ENCODE measurements at regions not wholly inside any gene's neighbourhood (a gene's known extent, or its start where the extent isn't known, plus 50 kb on each side); places are given as distances from the start of the nearest gene placed in this dataset.

DNA sequence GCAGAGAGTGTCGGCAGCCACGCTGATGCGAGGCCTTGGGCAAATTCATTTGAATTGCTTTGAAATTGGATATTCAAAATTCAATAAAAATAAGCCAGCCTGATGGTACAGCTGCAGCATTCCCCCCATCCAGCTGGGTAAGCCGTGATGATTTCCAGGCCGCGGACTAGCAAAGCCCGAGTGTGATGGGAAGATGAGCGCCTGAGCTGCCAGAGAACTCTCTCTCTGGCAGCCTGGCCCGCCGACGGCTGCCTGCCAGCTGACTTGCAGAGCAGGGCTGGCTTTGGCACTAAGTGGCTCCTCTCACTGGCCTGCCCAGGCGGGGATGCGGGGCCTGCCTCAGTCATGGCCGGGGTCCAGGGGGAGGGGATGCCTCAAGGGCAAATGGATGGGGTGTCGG lies 268.3 kb upstream of the WWC1 start:
- Histone ChIP-seq H3K36me3 (replicated peaks in 1 of 2; ENCODE audit: control insufficient read depth in 1 of 2, insufficient read depth in 2 of 2, low read length in 2 of 2) (no peaks in the 10 kb centered on the region), H2AFZ (ENCODE audit: low read length) (no peak overlapping the region), H3K4me3 (replicated peaks in 1 of 3; ENCODE audit: insufficient read depth in 1 of 3, low read depth in 2 of 3, low read length in 3 of 3) (no peak overlapping the region), H4K20me1 (ENCODE audit: insufficient read depth, low read length) (no peaks in the 10 kb centered on the region), H3K79me2 (ENCODE audit: insufficient read depth, low read length) (no peaks in the 10 kb centered on the region), H3K4me2 (ENCODE audit: low read depth, low read length) (no peak overlapping the region), H3K9me3 (ENCODE audit: low read length) (no peaks in the 10 kb centered on the region), H3K4me1 (ENCODE audit: insufficient read depth, low read length) (no peaks in the 10 kb centered on the region), H3K27me3 (ENCODE audit: control insufficient read depth in 1 of 2, insufficient read depth in 2 of 2, low read length in 2 of 2) (peaks cover 0 to 31% of the 10 kb centered on the region in 2 experiments; a peak in 3 of 5 replicates), H3K9ac (ENCODE audit: insufficient read depth, low read depth, low read length) (no peak overlapping the region), H3K27ac (ENCODE audit: extremely low read length, insufficient read depth, low read length) (no peak overlapping the region)
- intact Hi-C loops (cut with micrococcal nuclease; ENCODE audit: unreplicated experiment) (no loop called here), in situ Hi-C loops (cut with HindIII; ENCODE audit: extremely low pct_ligation_motif_present, low pct_unique_long_range_greater_than_20kb) (loop anchor here (10.0 kb wide), 1 partner anchor 298 kb away; no protein-coding TSS in a partner anchor)
- no peak for ATAC-seq
- 4% methylated on average over 9 of the region's 15 CpGs for WGBS (ENCODE audit: low lambda C conversion rate)
- TF ChIP-seq NR1H2 (CRISPR knock-in tag; IDR thresholded peaks at IDR 0.05; ENCODE audit: borderline replicate concordance, low read depth): no peak
- no peak for TF ChIP-seq ZNF124 (CRISPR knock-in tag; IDR thresholded peaks at IDR 0.05)
- TF ChIP-seq ZNF776 (CRISPR knock-in tag; IDR thresholded peaks at IDR 0.05): no peak
- no peak for TF ChIP-seq ZNF484 (CRISPR knock-in tag; IDR thresholded peaks at IDR 0.05; ENCODE audit: borderline replicate concordance, low read depth)
- no peak for TF ChIP-seq NCOA1 (CRISPR knock-in tag; IDR thresholded peaks at IDR 0.05)
- TF ChIP-seq ZNF274 (CRISPR knock-in tag; IDR thresholded peaks at IDR 0.05): no peak
- no peak for TF ChIP-seq HMG20A (CRISPR knock-in tag; IDR thresholded peaks at IDR 0.05; ENCODE audit: borderline replicate concordance)
- TF ChIP-seq ZSCAN30 (CRISPR knock-in tag; IDR thresholded peaks at IDR 0.05): no peak
- no peak for TF ChIP-seq ARID5B (CRISPR knock-in tag; IDR thresholded peaks at IDR 0.05)
- no peak for TF ChIP-seq ZFAT (CRISPR knock-in tag; conservative IDR thresholded peaks at IDR 0.05)
- no peak for TF ChIP-seq BHLHE40 (IDR thresholded peaks at IDR 0.05; ENCODE audit: low read length)
- no peak for TF ChIP-seq ZNF44 (CRISPR knock-in tag; IDR thresholded peaks at IDR 0.05)
- TF ChIP-seq ZNF430 (CRISPR knock-in tag; IDR thresholded peaks at IDR 0.05): no peak
- TF ChIP-seq TAF15 (IDR thresholded peaks at IDR 0.05; ENCODE audit: low read depth, low read length, poor library complexity, severe bottlenecking): no peak
- TF ChIP-seq U2AF2 (IDR thresholded peaks at IDR 0.05; ENCODE audit: low read depth, low read length): no peak
- TF ChIP-seq RXRA (CRISPR knock-in tag; IDR thresholded peaks at IDR 0.05): no peak
- no peak for FAIRE-seq
- ChIA-PET POLR2A (no interaction called here), CTCF (ENCODE audit: low intra/inter-chr PET ratio, low total read pairs) (no interaction called here)
- no TSS peak for BruUV-seq (replicated peaks)
- no peak for DNase-seq (ENCODE audit: low spot score)
